ENCODE measurements at regions not wholly inside any gene's neighbourhood (a gene's known extent, or its start where the extent isn't known, plus 50 kb on each side); places are given as distances from the start of the nearest gene placed in this dataset.

- TF ChIP-seq, protein P1, sequence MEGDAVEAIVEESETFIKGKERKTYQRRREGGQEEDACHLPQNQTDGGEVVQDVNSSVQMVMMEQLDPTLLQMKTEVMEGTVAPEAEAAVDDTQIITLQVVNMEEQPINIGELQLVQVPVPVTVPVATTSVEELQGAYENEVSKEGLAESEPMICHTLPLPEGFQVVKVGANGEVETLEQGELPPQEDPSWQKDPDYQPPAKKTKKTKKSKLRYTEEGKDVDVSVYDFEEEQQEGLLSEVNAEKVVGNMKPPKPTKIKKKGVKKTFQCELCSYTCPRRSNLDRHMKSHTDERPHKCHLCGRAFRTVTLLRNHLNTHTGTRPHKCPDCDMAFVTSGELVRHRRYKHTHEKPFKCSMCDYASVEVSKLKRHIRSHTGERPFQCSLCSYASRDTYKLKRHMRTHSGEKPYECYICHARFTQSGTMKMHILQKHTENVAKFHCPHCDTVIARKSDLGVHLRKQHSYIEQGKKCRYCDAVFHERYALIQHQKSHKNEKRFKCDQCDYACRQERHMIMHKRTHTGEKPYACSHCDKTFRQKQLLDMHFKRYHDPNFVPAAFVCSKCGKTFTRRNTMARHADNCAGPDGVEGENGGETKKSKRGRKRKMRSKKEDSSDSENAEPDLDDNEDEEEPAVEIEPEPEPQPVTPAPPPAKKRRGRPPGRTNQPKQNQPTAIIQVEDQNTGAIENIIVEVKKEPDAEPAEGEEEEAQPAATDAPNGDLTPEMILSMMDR (IDR thresholded peaks at IDR 0.05 in 4 of 5, conservative IDR thresholded peaks at IDR 0.05 in 1 of 5): no peak
- no peak for TF ChIP-seq POLR2A (IDR thresholded peaks at IDR 0.05)
Observed at GRCh38 chr12:126144603-126145002, 1079.4 kb downstream of the AACS start.

All from gastrocnemius medialis (tissue), 4 donors.